HCT116 (cell line): ENCODE measurements at regions not wholly inside any gene's neighbourhood (a gene's known extent, or its start where the extent isn't known, plus 50 kb on each side); places are given as distances from the start of the nearest gene placed in this dataset.

Experiments used
- ATAC-seq: fragments of 200-7000 bp; cut with Tn5 transposase; 2 replicates; pipeline ENCODE4 v1.9.1; 2020; ENCODE audit warnings: mild to moderate bottlenecking, moderate library complexity
- BruUV-seq: library from RNA; stranded (reverse); fragments of 400-500 nt; replicated peaks from 2 replicates; lab custom pipeline; 2021; lab: Mats Ljungman, UMichigan
- CTCF ChIA-PET: fragments of 300-600 bp; sonication (Branson Sonifier 250); formaldehyde crosslinking; loops from one replicate; lab custom pipeline; 2021; ENCODE audit warnings: antibody characterized with exemption; lab: Charles Lee
- POLR2A ChIA-PET: fragments of 300-600, 350-600 bp; sonication (Branson Sonifier 250); formaldehyde crosslinking; loops from one replicate; lab custom pipeline; 2021; ENCODE audit warnings: antibody characterized with exemption; lab: Charles Lee
- RAD21 ChIA-PET, 2 experiments: fragments of 300-600 bp; sonication (Branson Sonifier 250); formaldehyde crosslinking; loops; one replicate each; lab custom pipeline; 2023; ENCODE audit warnings: low total read pairs in 2 of 2; ENCODE audit not compliant: uncharacterized antibody in 2 of 2, unreplicated experiment in 2 of 2, low non-redundant PET in 1 of 2; lab: Charles Lee
- DNase-seq: peaks from one replicate; pipeline ENCODE4 v3.0.0-alpha.2; 2010; ENCODE audit warnings: low read depth, low spot score
- H2AFZ ChIP-seq: fragments of 200-600 bp; shearing (Covaris generic), sonication (generic); 2 replicates; pipeline ENCODE4 v1.6.1; 2017; ENCODE audit warnings: low read depth, mixed run types, mixed read lengths, antibody characterized with exemption, low read length; ENCODE audit not compliant: poor library complexity, severe bottlenecking
- H3K27ac ChIP-seq: 2 replicates; pipeline ENCODE4 v1.5.1; 2012; ENCODE audit warnings: low read depth, low read length
- H3K27me3 ChIP-seq: fragments of 200-600 bp; sonication (generic); 2 replicates; pipeline ENCODE4 v1.6.1; 2016; ENCODE audit warnings: mixed run types, low read length, mixed read lengths; ENCODE audit not compliant: insufficient read depth
- H3K36me3 ChIP-seq, 2 experiments: fragments of 200-500 bp in 1 of 2; fragments of 200-600 bp in 1 of 2; sonication (Bioruptor generic) in 1 of 2; sonication (generic) in 1 of 2; 2 replicates each; pipeline versions ENCODE4 v1.5.1 to v1.6.1; 2014 to 2016; ENCODE audit warnings: low read length in 2 of 2, inconsistent platforms in 1 of 2, mixed read lengths in 1 of 2, mixed run types in 1 of 2; ENCODE audit not compliant: insufficient read depth in 2 of 2, control insufficient read depth in 1 of 2
- H3K4me1 ChIP-seq, 2 experiments: fragments of 200-600 bp in 1 of 2; sonication (generic) in 1 of 2; 2 replicates each; pipeline versions ENCODE4 v1.5.1 to v1.6.1; 2012 to 2017; ENCODE audit warnings: low read length in 2 of 2, inconsistent platforms in 1 of 2, mild to moderate bottlenecking in 1 of 2, mixed read lengths in 1 of 2, mixed run types in 1 of 2, moderate library complexity in 1 of 2; ENCODE audit not compliant: insufficient read depth in 2 of 2, control insufficient read depth in 1 of 2
- H3K4me2 ChIP-seq: fragments of 200-600 bp; sonication (generic); 2 replicates; pipeline ENCODE4 v1.6.1; 2017; ENCODE audit warnings: mixed run types, low read length, mixed read lengths
- H3K4me3 ChIP-seq, 2 experiments: fragments of 200-600 bp in 1 of 2; sonication (generic) in 1 of 2; replicated peaks in 1 of 2; 2 replicates each; pipeline ENCODE4 v1.5.1; 2011 to 2016; ENCODE audit warnings: low read length in 2 of 2, control low read depth in 1 of 2, low read depth in 1 of 2, mild to moderate bottlenecking in 1 of 2, mixed read lengths in 1 of 2, mixed run types in 1 of 2
- H3K79me2 ChIP-seq: fragments of 200-600 bp; sonication (generic); 2 replicates; pipeline ENCODE4 v1.6.1; 2017; ENCODE audit warnings: mild to moderate bottlenecking, mixed run types, low read length, moderate library complexity, mixed read lengths; ENCODE audit not compliant: insufficient read depth
- H3K9ac ChIP-seq: fragments of 200-600 bp; sonication (generic); 2 replicates; pipeline ENCODE4 v1.6.1; 2016; ENCODE audit warnings: low read length, mixed read lengths
- H3K9me2 ChIP-seq: fragments of 200-600 bp; sonication (generic), shearing (Covaris generic); 2 replicates; pipeline ENCODE4 v1.6.1; 2017; ENCODE audit warnings: mixed run types, mild to moderate bottlenecking, moderate library complexity; ENCODE audit not compliant: insufficient read depth
- H3K9me3 ChIP-seq, 2 experiments: fragments of 200-500 bp in 1 of 2; fragments of 200-600 bp in 1 of 2; sonication (Bioruptor generic) in 1 of 2; sonication (generic) in 1 of 2; 2 replicates each; pipeline ENCODE4 v1.6.1; 2014 to 2017; ENCODE audit warnings: low read length in 2 of 2, mixed read lengths in 2 of 2, inconsistent platforms in 1 of 2, low read depth in 1 of 2, mild to moderate bottlenecking in 1 of 2, mixed run types in 1 of 2, moderate library complexity in 1 of 2; ENCODE audit not compliant: control insufficient read depth in 1 of 2, insufficient read depth in 1 of 2
- H4K20me1 ChIP-seq: fragments of 200-600 bp; sonication (generic), shearing (Covaris generic); 2 replicates; pipeline ENCODE4 v1.6.1; 2017; ENCODE audit warnings: mixed run types, mild to moderate bottlenecking, moderate library complexity; ENCODE audit not compliant: insufficient read depth
- ATF3 ChIP-seq: IDR thresholded peaks from 2 replicates; pipeline ENCODE4 v1.6.1; 2012
- CBX3 ChIP-seq: IDR thresholded peaks from 2 replicates; pipeline ENCODE4 v1.6.1; 2012; ENCODE audit warnings: low read depth
- CEBPB ChIP-seq: IDR thresholded peaks from 2 replicates; pipeline ENCODE4 v1.6.1; 2012; ENCODE audit warnings: low read depth
- CTCF ChIP-seq, 3 experiments: fragments of 200-600 bp in 1 of 3; sonication (generic) in 1 of 3; IDR thresholded peaks in 2 of 3; conservative IDR thresholded peaks in 1 of 3; 2 replicates each; pipeline ENCODE4 v1.5.1; 2012 to 2017; ENCODE audit warnings: low read depth in 2 of 3, low read length in 2 of 3, antibody characterized with exemption in 1 of 3, borderline replicate concordance in 1 of 3, control low read depth in 1 of 3, mild to moderate bottlenecking in 1 of 3, mixed read lengths in 1 of 3, mixed run types in 1 of 3, moderate library complexity in 1 of 3; ENCODE audit not compliant: insufficient read depth in 1 of 3
- EGR1 ChIP-seq: IDR thresholded peaks from 2 replicates; pipeline ENCODE4 v1.6.1; 2012; ENCODE audit warnings: low read depth
- ELF1 ChIP-seq: IDR thresholded peaks from 2 replicates; pipeline ENCODE4 v1.6.1; 2012; ENCODE audit warnings: low read depth, borderline replicate concordance
- EZH2 ChIP-seq: fragments of 200-600 bp; sonication (generic); IDR thresholded peaks from 2 replicates; pipeline ENCODE4 v1.6.1; 2017; ENCODE audit warnings: antibody characterized with exemption, mixed run types
- FOSL1 ChIP-seq: IDR thresholded peaks from 2 replicates; pipeline ENCODE4 v1.6.1; 2012; ENCODE audit warnings: low read depth
- JUND ChIP-seq: IDR thresholded peaks from 2 replicates; pipeline ENCODE4 v1.6.1; 2012
- POLR2A ChIP-seq: IDR thresholded peaks from 2 replicates; pipeline ENCODE4 v1.7.0; 2011; ENCODE audit warnings: borderline replicate concordance; ENCODE audit not compliant: insufficient read depth, insufficient read length; ENCODE audit errors: extremely low read depth
- POLR2AphosphoS5 ChIP-seq: IDR thresholded peaks from 2 replicates; pipeline ENCODE4 v1.6.1; 2011; ENCODE audit warnings: mild to moderate bottlenecking, low read depth, low read length, moderate library complexity
- REST ChIP-seq: IDR thresholded peaks from 2 replicates; pipeline ENCODE4 v1.6.1; 2012; ENCODE audit warnings: low read depth
- SIN3A ChIP-seq: IDR thresholded peaks from 2 replicates; pipeline ENCODE4 v1.6.1; 2012; ENCODE audit warnings: low read depth
- SP1 ChIP-seq: IDR thresholded peaks from 2 replicates; pipeline ENCODE4 v1.6.1; 2012; ENCODE audit warnings: low read depth
- SRF ChIP-seq: IDR thresholded peaks from 2 replicates; pipeline ENCODE4 v1.6.1; 2012; ENCODE audit warnings: low read depth
- TCF7L2 ChIP-seq: IDR thresholded peaks from 2 replicates; pipeline ENCODE4 v1.7.0; 2011; ENCODE audit warnings: borderline replicate concordance, inconsistent platforms; ENCODE audit not compliant: insufficient read depth, insufficient read length; ENCODE audit errors: extremely low read depth
- YY1 ChIP-seq: IDR thresholded peaks from 2 replicates; pipeline ENCODE4 v1.6.1; 2011; ENCODE audit warnings: low read length, low read depth, moderate library complexity, mild to moderate bottlenecking; ENCODE audit not compliant: insufficient replicate concordance; ENCODE audit errors: extremely low read depth
- ZFX ChIP-seq: fragments of 450-650 bp; IDR thresholded peaks from 2 replicates; pipeline ENCODE4 v1.6.1; 2017
- intact Hi-C: fragments of 100-400 bp; cut with micrococcal nuclease; formaldehyde crosslinking; loops from 2 replicates; pipeline ENCODE4 v1.10.0; 2022

GRCh38 chr22:27192135-27192829, 534.9 kb downstream of the MIAT start:
- CTCF ChIA-PET = interaction anchor here (0.7 kb wide), 1 partner anchor 41 kb away, joined by 5 read pairs; no protein-coding TSS in a partner anchor
- no peak overlapping the region for H3K4me3 ChIP-seq

More at GRCh38 chr22:27192135-27192829, 534.9 kb downstream of the MIAT start:
- Histone ChIP-seq H3K4me1 (no peaks in the 10 kb centered on the region), H3K9ac (no peak overlapping the region), H3K79me2 (no peaks in the 10 kb centered on the region), H3K27me3 (peaks cover 6% of the 10 kb centered on the region; the same call in 1 of the 2 replicates), H3K9me3 (no peaks in the 10 kb centered on the region; a peak in 1 of 4 replicates), H3K36me3 (no peaks in the 10 kb centered on the region), H3K4me2 (no peak overlapping the region), H3K9me2 (no peaks in the 10 kb centered on the region)
- RAD21 ChIA-PET = no interaction called here
- DNase-seq (no peak), ATAC-seq (no peak)
- no TSS peak for BruUV-seq
- intact Hi-C loops = no loop called here
- TF ChIP-seq EZH2 = no peak
- TF ChIP-seq ATF3 = no peak
- no peak for TF ChIP-seq CTCF (IDR thresholded peaks at IDR 0.05 in 2 of 3, conservative IDR thresholded peaks at IDR 0.05 in 1 of 3; ENCODE audit: borderline replicate concordance in 1 of 3, insufficient read depth in 1 of 3, low read depth in 2 of 3, low read length in 2 of 3)
- no peak for TF ChIP-seq POLR2A
- TF ChIP-seq REST = no peak
- no peak for TF ChIP-seq CBX3
- TF ChIP-seq POLR2AphosphoS5 = no peak
- no peak for TF ChIP-seq ZFX
- TF ChIP-seq SRF = no peak
- no peak for TF ChIP-seq SIN3A
- no peak for TF ChIP-seq ELF1
- TF ChIP-seq SP1 = no peak
- no peak for TF ChIP-seq JUND
- TF ChIP-seq YY1 = no peak
- TF ChIP-seq FOSL1 = no peak
- TF ChIP-seq EGR1 = no peak
- TF ChIP-seq CEBPB = no peak
- TF ChIP-seq TCF7L2 = no peak
- TF ChIP-seq, all 23 proteins: peak for 0
- no peaks in the 10 kb centered on the region for H4K20me1 ChIP-seq
- POLR2A ChIA-PET = no interaction called here
- no peak overlapping the region for H3K27ac ChIP-seq
- no peak overlapping the region for H2AFZ ChIP-seq
